SKM-1 treated with dmso at 0.1 percent for 144 hours (cell line): ENCODE measurements at regions not wholly inside any gene's neighbourhood (a gene's known extent, or its start where the extent isn't known, plus 50 kb on each side); places are given as distances from the start of the nearest gene placed in this dataset.
"Not testable (repeated sequence)": the region's sequence is repeated elsewhere in the genome, so short reads cannot be mapped to it uniquely, and the experiment has no call there.

ENCODE experiments used
- DNase-seq: peaks from one replicate; lab custom pipeline; 2025; ENCODE audit not compliant: unreplicated experiment; lab: John Stamatoyannopoulos, UW

GRCh38 chrX:42832764-42833549 lies 55.0 kb upstream of the PPP1R2C start:
- DNase-seq = no peak

- not testable (repeated sequence) for DNase-seq
These were observed 55.6 kb upstream of the PPP1R2C start for GRCh38 chrX:42833550-42833940.

- no peak for DNase-seq
These were observed 59.3 kb upstream of the PPP1R2C start for GRCh38 chrX:42837101-42837726.

GRCh38 chrX:42837747-42838146 lies 59.8 kb upstream of the PPP1R2C start:
- no peak for DNase-seq

GRCh38 chrX:42839632-42840031 lies 61.7 kb upstream of the PPP1R2C start:
- no peak for DNase-seq

- DNase-seq = no peak
These were observed 68.8 kb upstream of the PPP1R2C start for GRCh38 chrX:42846741-42847140.

- no peak for DNase-seq
These were observed 77.3 kb upstream of the PPP1R2C start for GRCh38 chrX:42855259-42855658.

- DNase-seq = no peak
These were observed 79.8 kb upstream of the PPP1R2C start for GRCh38 chrX:42857766-42858165.

GRCh38 chrX:42869011-42869410 lies 91.0 kb upstream of the PPP1R2C start:
- DNase-seq = no peak

GRCh38 chrX:42869659-42870476 lies 91.9 kb upstream of the PPP1R2C start:
- no peak for DNase-seq

- DNase-seq = no peak
These were observed 108.6 kb upstream of the PPP1R2C start for GRCh38 chrX:42886519-42886918.

- DNase-seq = no peak
These were observed 123.0 kb upstream of the PPP1R2C start for GRCh38 chrX:42900947-42901346.

- no peak for DNase-seq
These were observed 124.5 kb upstream of the PPP1R2C start for GRCh38 chrX:42902513-42902912.

GRCh38 chrX:42920752-42921151 lies 142.8 kb upstream of the PPP1R2C start:
- DNase-seq = no peak

- no peak for DNase-seq
These were observed 152.1 kb upstream of the PPP1R2C start for GRCh38 chrX:42930071-42930470.

GRCh38 chrX:42930951-42931350 lies 153.0 kb upstream of the PPP1R2C start:
- no peak for DNase-seq

- DNase-seq = no peak
These were observed 155.2 kb upstream of the PPP1R2C start for GRCh38 chrX:42933187-42933586.

- peak; percentile 54 for DNase-seq
These were observed 156.2 kb upstream of the PPP1R2C start for GRCh38 chrX:42934020-42934726.

- DNase-seq = no peak
These were observed 163.7 kb upstream of the PPP1R2C start for GRCh38 chrX:42941671-42942070.

GRCh38 chrX:42943051-42943974 lies 165.3 kb upstream of the PPP1R2C start:
- peak; percentile 3 for DNase-seq
